Neutrophil (primary cell): ENCODE measurements at regions not wholly inside any gene's neighbourhood (a gene's known extent, or its start where the extent isn't known, plus 50 kb on each side); places are given as distances from the start of the nearest gene placed in this dataset.

Experiments
- H3K27ac ChIP-seq: fragments of 200-600 bp; sonication (generic); 2 replicates; pipeline ENCODE4 v1.5.1; 2016; ENCODE audit warnings: mild to moderate bottlenecking, moderate library complexity
- H3K27me3 ChIP-seq: fragments of 200-600 bp; sonication (generic); 2 replicates; pipeline ENCODE4 v1.6.0; 2016; ENCODE audit warnings: mild to moderate bottlenecking
- H3K36me3 ChIP-seq: fragments of 200-600 bp; sonication (generic); 2 replicates; pipeline ENCODE4 v1.5.1; 2017
- H3K4me1 ChIP-seq, 2 experiments: fragments of 200-600 bp in 1 of 2; sonication (generic) in 1 of 2; 1 replicate in 1 of 2; 2 replicates in 1 of 2; pipeline versions ENCODE4 v1.5.1 to v1.6.1; 2013 to 2016; ENCODE audit warnings: low read depth in 1 of 2, low read length in 1 of 2, mild to moderate bottlenecking in 1 of 2, moderate library complexity in 1 of 2; ENCODE audit not compliant: control insufficient read depth in 1 of 2, insufficient read depth in 1 of 2
- H3K4me3 ChIP-seq, 2 experiments: fragments of 200-600 bp in 1 of 2; sonication (generic) in 1 of 2; 1 replicate in 1 of 2; 2 replicates in 1 of 2; pipeline ENCODE4 v1.5.1; 2013 to 2016; ENCODE audit warnings: low read depth in 1 of 2, low read length in 1 of 2, mild to moderate bottlenecking in 1 of 2, moderate library complexity in 1 of 2
- H3K9me3 ChIP-seq: fragments of 200-600 bp; sonication (generic); 2 replicates; pipeline ENCODE4 v1.5.1; 2016
- TF ChIP-seq, protein P1 (sequence below): fragments of 200-600 bp; sonication (generic); IDR thresholded peaks from 2 replicates; pipeline ENCODE4 v1.5.1; 2016; ENCODE audit warnings: antibody characterized with exemption

GRCh38 chr21:25341981-25342380 lies 265.3 kb downstream of the MRPL39 start:
- Histone ChIP-seq H3K9me3 (no peaks in the 10 kb centered on the region), H3K4me1 (no peaks in the 10 kb centered on the region), H3K4me3 (no peak overlapping the region), H3K27me3 (no peaks in the 10 kb centered on the region), H3K27ac (no peak overlapping the region), H3K36me3 (no peaks in the 10 kb centered on the region)
- TF ChIP-seq, protein P1, sequence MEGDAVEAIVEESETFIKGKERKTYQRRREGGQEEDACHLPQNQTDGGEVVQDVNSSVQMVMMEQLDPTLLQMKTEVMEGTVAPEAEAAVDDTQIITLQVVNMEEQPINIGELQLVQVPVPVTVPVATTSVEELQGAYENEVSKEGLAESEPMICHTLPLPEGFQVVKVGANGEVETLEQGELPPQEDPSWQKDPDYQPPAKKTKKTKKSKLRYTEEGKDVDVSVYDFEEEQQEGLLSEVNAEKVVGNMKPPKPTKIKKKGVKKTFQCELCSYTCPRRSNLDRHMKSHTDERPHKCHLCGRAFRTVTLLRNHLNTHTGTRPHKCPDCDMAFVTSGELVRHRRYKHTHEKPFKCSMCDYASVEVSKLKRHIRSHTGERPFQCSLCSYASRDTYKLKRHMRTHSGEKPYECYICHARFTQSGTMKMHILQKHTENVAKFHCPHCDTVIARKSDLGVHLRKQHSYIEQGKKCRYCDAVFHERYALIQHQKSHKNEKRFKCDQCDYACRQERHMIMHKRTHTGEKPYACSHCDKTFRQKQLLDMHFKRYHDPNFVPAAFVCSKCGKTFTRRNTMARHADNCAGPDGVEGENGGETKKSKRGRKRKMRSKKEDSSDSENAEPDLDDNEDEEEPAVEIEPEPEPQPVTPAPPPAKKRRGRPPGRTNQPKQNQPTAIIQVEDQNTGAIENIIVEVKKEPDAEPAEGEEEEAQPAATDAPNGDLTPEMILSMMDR = no peak

- H3K9me3 ChIP-seq = no peaks in the 10 kb centered on the region
- H3K27ac ChIP-seq = no peak overlapping the region
- H3K36me3 ChIP-seq = no peaks in the 10 kb centered on the region
- TF ChIP-seq, protein P1 = no peak
- H3K4me3 ChIP-seq = no peak overlapping the region
- H3K4me1 ChIP-seq = no peaks in the 10 kb centered on the region
- H3K27me3 ChIP-seq = no peaks in the 10 kb centered on the region
Observed at GRCh38 chr21:25338415-25338814, 268.9 kb downstream of the MRPL39 start.

DNA sequence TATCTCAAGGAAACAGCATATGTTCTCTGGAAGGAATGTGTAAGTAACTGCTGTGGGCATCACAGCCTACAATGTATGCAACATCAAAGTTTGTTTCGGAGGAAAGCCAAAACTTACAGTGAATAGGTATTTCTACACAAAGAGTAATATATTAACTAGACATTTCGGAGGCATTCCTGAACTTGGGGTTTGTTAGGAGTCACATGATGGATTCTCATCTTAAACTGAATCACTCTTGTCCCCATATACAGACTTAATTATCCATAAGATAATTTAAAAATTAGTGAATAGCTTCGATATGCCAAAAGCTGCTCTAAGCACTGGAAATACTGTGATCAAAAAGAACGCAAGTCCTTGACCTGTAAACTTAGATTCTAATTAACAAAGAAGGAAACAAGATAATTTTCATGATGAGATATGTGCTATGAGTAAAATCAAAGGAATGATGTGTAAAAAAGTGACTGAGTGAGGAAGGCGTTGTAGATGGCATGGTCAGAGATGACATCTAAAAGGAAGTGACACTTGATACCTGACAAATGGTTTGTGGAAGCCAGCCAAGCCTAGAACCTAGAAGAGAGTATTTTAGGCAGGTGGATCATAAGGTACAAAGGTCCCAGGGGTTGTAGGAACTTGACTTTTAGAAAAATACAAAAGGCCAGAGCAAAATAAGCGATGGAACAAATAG lies 273.1 kb downstream of the MRPL39 start:
- TF ChIP-seq, protein P1 = no peak
- H3K9me3 ChIP-seq = no peaks in the 10 kb centered on the region
- H3K4me3 ChIP-seq = no peak overlapping the region
- H3K27me3 ChIP-seq = no peaks in the 10 kb centered on the region
- H3K4me1 ChIP-seq = no peaks in the 10 kb centered on the region
- H3K36me3 ChIP-seq = no peaks in the 10 kb centered on the region
- no peak overlapping the region for H3K27ac ChIP-seq

GRCh38 chr21:25331286-25331685 lies 276.0 kb downstream of the MRPL39 start:
- Histone ChIP-seq H3K9me3 (no peaks in the 10 kb centered on the region), H3K36me3 (no peaks in the 10 kb centered on the region), H3K4me1 (no peaks in the 10 kb centered on the region), H3K4me3 (no peak overlapping the region), H3K27ac (no peak overlapping the region), H3K27me3 (no peaks in the 10 kb centered on the region)
- TF ChIP-seq, protein P1 = no peak

DNA sequence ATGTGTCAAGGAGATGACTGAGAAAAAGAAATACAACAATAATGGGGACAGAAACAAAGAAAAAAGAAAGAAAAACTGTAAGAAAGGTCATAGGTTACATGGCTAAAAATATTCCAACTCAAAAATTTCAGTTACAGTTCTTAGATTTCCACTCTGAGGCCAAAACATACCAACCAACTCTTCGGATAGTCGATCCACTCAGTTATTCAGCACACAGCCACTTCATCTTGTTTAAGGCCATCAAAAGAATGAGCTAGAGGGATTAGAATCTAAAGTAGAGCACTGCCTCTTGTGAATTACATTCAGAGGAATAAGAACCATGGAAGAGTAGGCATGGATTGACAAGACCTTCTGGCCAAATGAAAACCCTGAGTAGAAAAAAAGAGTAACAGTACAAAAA lies 277.0 kb downstream of the MRPL39 start:
- H3K4me3 ChIP-seq = no peak overlapping the region
- TF ChIP-seq, protein P1 = no peak
- no peak overlapping the region for H3K27ac ChIP-seq
- H3K9me3 ChIP-seq = no peaks in the 10 kb centered on the region
- no peaks in the 10 kb centered on the region for H3K4me1 ChIP-seq
- no peaks in the 10 kb centered on the region for H3K36me3 ChIP-seq
- no peaks in the 10 kb centered on the region for H3K27me3 ChIP-seq
